ENCODE measurements at regions not wholly inside any gene's neighbourhood (a gene's known extent, or its start where the extent isn't known, plus 50 kb on each side); places are given as distances from the start of the nearest gene placed in this dataset.

GRCh38 chr6:166861961-166862286 lies 94.4 kb downstream of the RNASET2 start:
- no peak overlapping the region for H3K4me3 ChIP-seq
- H3K36me3 ChIP-seq (ENCODE audit: insufficient read depth, low read length): no peaks in the 10 kb centered on the region
- no peak overlapping the region for H3K27ac ChIP-seq
- DNase-seq (ENCODE audit: low read depth, low spot score): no peak
- TF ChIP-seq FOXP2 (optimal IDR thresholded peaks at IDR 0.05; ENCODE audit: control extremely low read depth, extremely low read length, insufficient read depth) (no peak), EZH2 (IDR thresholded peaks at IDR 0.05) (peak; percentile 95), POLR2AphosphoS5 (IDR thresholded peaks at IDR 0.05; ENCODE audit: borderline replicate concordance, low read depth, low read length) (no peak)
- no peaks in the 10 kb centered on the region for H3K9me3 ChIP-seq (ENCODE audit: low read depth, low read length)
- no peak overlapping the region for H3K9ac ChIP-seq (ENCODE audit: insufficient read length)

DNA sequence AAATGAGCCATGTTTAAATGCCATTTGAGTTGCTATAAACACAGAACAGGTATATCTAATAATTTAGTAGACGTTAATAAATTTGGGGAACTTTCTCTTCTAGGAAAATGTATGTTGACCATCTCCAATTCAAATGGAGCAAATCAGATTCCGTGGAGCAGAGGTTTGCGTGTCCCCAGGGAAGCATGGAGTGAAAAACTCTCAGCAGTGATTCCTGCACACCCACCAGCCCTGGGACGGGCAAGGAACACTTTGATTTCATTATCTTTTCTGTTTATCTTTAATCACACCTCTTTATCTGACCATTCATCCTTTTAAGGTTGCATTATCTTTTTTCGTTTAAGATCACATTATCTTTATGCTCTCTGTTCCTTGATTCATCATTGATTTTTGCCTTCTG lies 95.0 kb downstream of the RNASET2 start:
- Histone ChIP-seq H3K9me3 (ENCODE audit: low read depth, low read length) (no peaks in the 10 kb centered on the region), H3K9ac (ENCODE audit: insufficient read length) (no peak overlapping the region), H3K36me3 (ENCODE audit: insufficient read depth, low read length) (no peaks in the 10 kb centered on the region), H3K27ac (no peak overlapping the region), H3K4me3 (no peak overlapping the region)
- no peak for DNase-seq (ENCODE audit: low read depth, low spot score)
- TF ChIP-seq EZH2 (IDR thresholded peaks at IDR 0.05) (no peak), FOXP2 (optimal IDR thresholded peaks at IDR 0.05; ENCODE audit: control extremely low read depth, extremely low read length, insufficient read depth) (no peak), POLR2AphosphoS5 (IDR thresholded peaks at IDR 0.05; ENCODE audit: borderline replicate concordance, low read depth, low read length) (no peak)

DNA sequence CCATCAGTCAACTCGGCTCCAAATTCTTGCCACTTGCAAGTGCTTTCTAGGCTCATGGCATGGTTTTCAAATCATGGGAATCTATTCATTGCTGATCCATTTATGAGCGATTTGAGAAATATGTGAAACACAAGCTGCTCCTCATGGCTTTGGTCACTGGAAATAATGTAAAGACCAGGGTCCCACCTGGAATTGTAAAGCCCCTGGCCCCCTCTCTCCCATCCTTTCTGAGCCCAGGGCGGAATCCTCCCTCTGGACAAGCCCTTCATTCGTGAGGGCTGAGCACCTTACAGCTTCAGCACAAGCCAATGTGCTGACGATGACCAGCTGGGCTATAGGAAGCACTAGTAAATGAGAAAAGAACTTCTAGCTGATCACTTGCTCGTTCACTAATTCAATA lies 96.0 kb downstream of the RNASET2 start:
- no peak overlapping the region for H3K9ac ChIP-seq (ENCODE audit: insufficient read length)
- H3K9me3 ChIP-seq (ENCODE audit: low read depth, low read length): no peaks in the 10 kb centered on the region
- H3K36me3 ChIP-seq (ENCODE audit: insufficient read depth, low read length): no peaks in the 10 kb centered on the region
- no peak overlapping the region for H3K4me3 ChIP-seq
- no peak overlapping the region for H3K27ac ChIP-seq
- DNase-seq (ENCODE audit: low read depth, low spot score): no peak
- TF ChIP-seq EZH2 (IDR thresholded peaks at IDR 0.05) (no peak), FOXP2 (optimal IDR thresholded peaks at IDR 0.05; ENCODE audit: control extremely low read depth, extremely low read length, insufficient read depth) (no peak), POLR2AphosphoS5 (IDR thresholded peaks at IDR 0.05; ENCODE audit: borderline replicate concordance, low read depth, low read length) (no peak)

DNA sequence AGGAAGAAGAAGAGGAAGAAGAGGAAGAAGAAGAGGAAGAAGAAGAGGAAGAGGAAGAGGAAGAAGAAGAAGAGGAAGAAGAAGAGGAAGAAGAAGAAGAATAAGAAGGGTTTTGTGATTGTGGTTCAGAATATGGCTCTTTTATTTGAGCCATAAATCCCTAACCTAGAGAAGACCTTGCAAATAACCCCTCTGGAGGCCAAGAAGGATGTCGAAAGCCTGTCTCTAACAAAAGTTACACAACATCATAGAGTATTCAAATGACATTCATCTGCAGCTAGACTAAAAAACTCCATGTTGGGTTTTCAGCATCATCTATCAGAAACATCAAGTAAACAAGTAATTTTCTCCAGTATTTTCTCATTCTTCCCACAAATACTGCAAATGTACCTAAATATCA lies 100.9 kb downstream of the RNASET2 start:
- H3K9me3 ChIP-seq (ENCODE audit: low read depth, low read length): no peaks in the 10 kb centered on the region
- no peak overlapping the region for H3K27ac ChIP-seq
- H3K36me3 ChIP-seq (ENCODE audit: insufficient read depth, low read length): no peaks in the 10 kb centered on the region
- no peak for DNase-seq (ENCODE audit: low read depth, low spot score)
- no peak overlapping the region for H3K9ac ChIP-seq (ENCODE audit: insufficient read length)
- TF ChIP-seq EZH2 (IDR thresholded peaks at IDR 0.05) (no peak), FOXP2 (optimal IDR thresholded peaks at IDR 0.05; ENCODE audit: control extremely low read depth, extremely low read length, insufficient read depth) (no peak), POLR2AphosphoS5 (IDR thresholded peaks at IDR 0.05; ENCODE audit: borderline replicate concordance, low read depth, low read length) (no peak)
- no peak overlapping the region for H3K4me3 ChIP-seq

GRCh38 chr6:166853371-166854325 lies 102.7 kb downstream of the RNASET2 start:
- no peak overlapping the region for H3K27ac ChIP-seq
- no peak overlapping the region for H3K4me3 ChIP-seq
- H3K9ac ChIP-seq (ENCODE audit: insufficient read length): no peak overlapping the region
- no peaks in the 10 kb centered on the region for H3K36me3 ChIP-seq (ENCODE audit: insufficient read depth, low read length)
- TF ChIP-seq POLR2AphosphoS5 (IDR thresholded peaks at IDR 0.05; ENCODE audit: borderline replicate concordance, low read depth, low read length) (no peak), EZH2 (IDR thresholded peaks at IDR 0.05) (no peak), FOXP2 (optimal IDR thresholded peaks at IDR 0.05; ENCODE audit: control extremely low read depth, extremely low read length, insufficient read depth) (no peak)
- no peak for DNase-seq (ENCODE audit: low read depth, low spot score)
- no peaks in the 10 kb centered on the region for H3K9me3 ChIP-seq (ENCODE audit: low read depth, low read length)

GRCh38 chr6:166852451-166852975 lies 103.8 kb downstream of the RNASET2 start:
- no peak for DNase-seq (ENCODE audit: low read depth, low spot score)
- Histone ChIP-seq H3K9me3 (ENCODE audit: low read depth, low read length) (no peaks in the 10 kb centered on the region), H3K27ac (no peak overlapping the region), H3K36me3 (ENCODE audit: insufficient read depth, low read length) (no peaks in the 10 kb centered on the region), H3K9ac (ENCODE audit: insufficient read length) (no peak overlapping the region), H3K4me3 (no peak overlapping the region)
- TF ChIP-seq POLR2AphosphoS5 (IDR thresholded peaks at IDR 0.05; ENCODE audit: borderline replicate concordance, low read depth, low read length) (no peak), FOXP2 (optimal IDR thresholded peaks at IDR 0.05; ENCODE audit: control extremely low read depth, extremely low read length, insufficient read depth) (no peak), EZH2 (IDR thresholded peaks at IDR 0.05) (no peak)

DNA sequence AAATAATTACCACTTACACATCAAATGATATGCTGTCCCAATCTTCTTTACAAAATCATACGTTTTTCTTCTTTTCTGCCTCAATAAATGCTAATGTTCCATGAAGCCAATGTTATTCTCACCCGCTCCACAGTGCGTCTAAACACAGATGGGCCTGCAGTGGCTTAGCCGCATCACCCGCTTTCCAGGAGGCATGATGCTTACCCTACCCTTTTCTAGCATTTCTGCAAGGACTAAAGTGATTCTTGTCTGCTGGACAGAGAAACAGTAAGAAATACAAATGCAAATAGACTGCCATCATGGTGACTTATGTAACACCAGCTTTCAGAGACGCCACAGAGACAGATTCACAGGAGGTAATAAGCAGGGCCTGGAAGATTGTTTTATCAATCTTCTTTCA lies 104.4 kb downstream of the RNASET2 start:
- no peak for DNase-seq (ENCODE audit: low read depth, low spot score)
- TF ChIP-seq FOXP2 (optimal IDR thresholded peaks at IDR 0.05; ENCODE audit: control extremely low read depth, extremely low read length, insufficient read depth) (no peak), EZH2 (IDR thresholded peaks at IDR 0.05) (no peak), POLR2AphosphoS5 (IDR thresholded peaks at IDR 0.05; ENCODE audit: borderline replicate concordance, low read depth, low read length) (no peak)

GRCh38 chr6:166851426-166851825 lies 104.9 kb downstream of the RNASET2 start:
- Histone ChIP-seq H3K27ac (no peak overlapping the region), H3K36me3 (ENCODE audit: insufficient read depth, low read length) (no peaks in the 10 kb centered on the region), H3K9me3 (ENCODE audit: low read depth, low read length) (no peaks in the 10 kb centered on the region), H3K4me3 (no peak overlapping the region), H3K9ac (ENCODE audit: insufficient read length) (no peak overlapping the region)
- DNase-seq (ENCODE audit: low read depth, low spot score): no peak
- TF ChIP-seq FOXP2 (optimal IDR thresholded peaks at IDR 0.05; ENCODE audit: control extremely low read depth, extremely low read length, insufficient read depth): no peak
- no peak for TF ChIP-seq EZH2 (IDR thresholded peaks at IDR 0.05)
- TF ChIP-seq POLR2AphosphoS5 (IDR thresholded peaks at IDR 0.05; ENCODE audit: borderline replicate concordance, low read depth, low read length): no peak

More for the DNA sequence above, 104.4 kb downstream of the RNASET2 start:
- no peaks in the 10 kb centered on the region for H3K9me3 ChIP-seq (ENCODE audit: low read depth, low read length)
- H3K36me3 ChIP-seq (ENCODE audit: insufficient read depth, low read length): no peaks in the 10 kb centered on the region
- H3K27ac ChIP-seq: no peak overlapping the region
- no peak overlapping the region for H3K4me3 ChIP-seq
- no peak overlapping the region for H3K9ac ChIP-seq (ENCODE audit: insufficient read length)
